Stimulated activated CD8-positive, alpha-beta memory T cell treated with anti-CD3 and anti-CD28 coated beads, Interleukin-2, amount 100 ng/mL, for 1 hour (primary cell): ENCODE measurements at regions not wholly inside any gene's neighbourhood (a gene's known extent, or its start where the extent isn't known, plus 50 kb on each side); places are given as distances from the start of the nearest gene placed in this dataset.

Source experiments
- DNase-seq, 2 donors: peaks; one replicate each; pipeline ENCODE4 v3.0.0-alpha.2; 2020; ENCODE audit warnings: low read depth in 2 of 2

GRCh38 chr2:6724605-6725140 lies 141.0 kb downstream of the CMPK2 start:
- DNase-seq: no peak

DNA sequence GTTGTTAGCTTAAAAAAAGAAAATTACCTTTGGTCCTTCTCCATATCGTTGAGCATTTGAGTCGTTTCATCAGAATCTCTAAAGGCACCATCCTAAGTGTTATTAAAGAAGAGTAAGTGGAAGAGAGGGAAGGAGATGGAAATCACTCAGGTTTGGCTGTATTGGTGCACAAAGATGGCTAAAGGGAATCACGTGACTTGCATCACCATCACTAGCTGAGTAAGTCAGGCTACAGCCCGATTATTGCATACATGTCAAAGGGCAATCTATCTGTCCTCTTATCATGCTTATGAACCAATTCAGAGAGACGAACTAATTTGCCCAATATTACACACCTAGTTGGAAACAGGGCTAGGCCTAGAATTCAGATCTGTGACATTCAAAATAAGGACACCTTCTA lies 137.6 kb downstream of the CMPK2 start:
- no peak for DNase-seq

- DNase-seq: no peak
These were observed 135.7 kb downstream of the CMPK2 start for GRCh38 chr2:6730003-6730402.

DNA sequence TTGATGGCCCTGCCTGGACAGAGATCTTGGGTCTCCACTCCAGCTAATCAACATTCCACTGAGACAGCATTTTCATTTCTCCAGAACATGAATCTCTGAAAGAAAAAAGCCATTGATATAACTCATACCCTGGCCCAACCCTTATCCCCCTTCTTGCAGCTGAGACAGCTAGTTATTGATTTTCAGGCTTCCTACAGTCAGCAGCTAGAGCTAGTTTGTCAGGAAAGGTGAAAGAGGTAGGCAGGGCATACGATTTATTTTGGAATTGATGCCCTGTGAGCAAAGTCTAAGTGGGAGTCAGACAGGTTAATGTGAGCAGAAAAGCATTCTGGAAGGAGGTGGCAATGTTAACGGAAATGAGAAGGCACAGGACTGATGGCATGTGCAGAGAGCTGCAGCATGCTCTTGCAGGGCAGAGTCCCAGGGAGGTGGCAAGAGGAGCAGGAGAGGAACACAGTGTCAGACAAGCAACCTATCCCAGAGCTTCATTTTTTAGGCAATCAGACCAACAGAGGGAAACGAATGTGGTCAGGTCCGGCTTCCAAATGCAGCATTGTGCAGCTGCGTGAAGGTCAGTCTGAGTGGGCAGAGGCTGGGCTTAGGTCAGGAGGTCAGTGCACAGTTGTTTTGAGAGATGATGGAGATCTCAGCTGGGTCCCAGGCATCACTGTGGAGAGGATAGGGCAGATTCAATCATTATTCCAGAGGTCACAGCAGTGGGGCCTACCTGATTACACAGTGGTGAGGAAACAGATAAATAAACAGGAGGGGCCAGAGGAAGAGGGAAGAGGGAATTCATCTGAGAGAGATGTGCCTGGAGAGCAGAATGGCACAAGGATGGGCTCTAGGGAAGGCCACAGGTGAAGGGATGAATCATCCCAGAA lies 134.8 kb downstream of the CMPK2 start:
- no peak for DNase-seq

DNA sequence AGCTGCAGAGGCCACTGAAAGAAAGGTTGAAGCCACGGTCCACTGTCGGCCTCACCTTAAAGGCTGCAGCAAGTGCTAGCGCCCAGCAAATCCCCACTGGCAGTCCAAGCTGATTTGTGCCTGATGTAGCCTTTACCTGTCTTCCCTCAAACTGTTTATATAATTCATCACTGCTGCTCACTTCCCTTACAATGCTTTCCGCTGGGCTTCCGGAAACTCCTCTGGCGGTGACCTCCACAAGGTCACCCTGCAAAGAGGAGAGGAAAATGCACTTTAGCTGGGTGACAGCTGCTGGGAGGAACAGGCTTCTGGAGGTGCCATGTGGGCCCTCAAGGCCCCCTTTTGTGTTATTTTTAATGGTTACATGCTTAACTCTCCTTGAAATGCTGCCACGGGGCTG lies 126.2 kb downstream of the CMPK2 start:
- no peak for DNase-seq

DNA sequence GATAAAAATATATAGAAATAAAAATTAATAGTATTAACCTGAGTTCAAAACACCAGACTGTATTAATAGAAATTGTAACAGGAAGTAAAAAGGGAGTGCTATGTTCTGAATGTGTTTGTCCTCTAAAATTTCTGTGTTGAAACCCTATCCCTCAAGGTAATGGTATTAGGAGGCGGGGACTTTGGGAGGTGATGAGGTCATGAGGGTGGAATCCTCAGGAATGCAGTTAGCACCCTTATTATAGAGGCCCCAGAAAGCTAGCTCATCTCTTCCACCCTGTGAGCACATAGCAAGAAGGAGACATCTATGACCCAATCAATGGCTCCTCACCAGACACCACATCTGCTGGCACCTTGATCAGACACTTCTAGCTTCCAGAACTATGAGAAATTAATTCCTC lies 124.5 kb downstream of the CMPK2 start:
- no peak for DNase-seq

DNA sequence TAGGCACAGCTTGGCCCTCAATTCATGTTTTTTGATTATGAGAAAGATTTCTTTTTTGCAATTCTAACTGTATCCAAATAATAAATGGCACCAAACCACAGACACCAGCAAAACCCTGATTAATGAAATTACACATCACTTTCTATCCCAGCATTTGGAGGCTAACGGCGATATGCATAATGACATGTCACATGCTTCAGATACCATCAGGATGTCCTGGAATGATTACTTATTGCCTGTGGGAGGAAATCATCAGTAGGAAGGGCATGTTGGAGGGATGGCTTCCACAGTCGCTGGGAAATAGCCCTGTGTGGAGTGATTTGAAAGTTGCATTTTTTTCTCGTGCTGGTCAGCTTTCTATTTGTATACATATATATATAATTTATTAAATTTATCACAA lies 121.7 kb downstream of the CMPK2 start:
- no peak for DNase-seq

DNA sequence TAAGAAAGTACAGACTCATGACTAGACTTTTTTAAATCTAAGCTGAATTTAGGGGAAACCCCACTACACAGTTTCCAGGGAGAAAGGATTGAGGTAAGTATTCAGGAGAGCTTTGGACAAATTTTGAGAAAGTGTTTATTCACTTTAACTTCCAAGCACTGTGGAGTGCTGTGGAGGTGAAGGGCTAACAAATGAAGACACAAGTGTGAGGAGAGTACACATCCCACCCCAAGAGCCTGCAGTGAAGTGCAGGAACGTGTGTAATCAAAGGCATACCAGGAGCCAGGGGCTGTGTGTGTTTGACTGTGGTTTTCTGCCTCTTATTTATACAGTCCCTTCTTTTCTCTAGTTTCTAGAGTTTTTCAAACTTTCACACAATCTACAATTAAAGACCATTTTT lies 118.3 kb downstream of the CMPK2 start:
- DNase-seq: no peak

GRCh38 chr2:6748406-6749067 lies 117.2 kb downstream of the CMPK2 start:
- DNase-seq: no peak

- no peak for DNase-seq
These were observed 115.7 kb downstream of the CMPK2 start for GRCh38 chr2:6749962-6750361.

GRCh38 chr2:6750411-6751158 lies 115.1 kb downstream of the CMPK2 start:
- DNase-seq: no peak

- no peak for DNase-seq
These were observed 111.3 kb downstream of the CMPK2 start for GRCh38 chr2:6754419-6754818.

- no peak for DNase-seq
These were observed 110.3 kb downstream of the CMPK2 start for GRCh38 chr2:6755456-6755855.

- no peak for DNase-seq
These were observed 108.5 kb downstream of the CMPK2 start for GRCh38 chr2:6757215-6757614.

- DNase-seq: no peak
These were observed 106.0 kb downstream of the CMPK2 start for GRCh38 chr2:6759689-6760088.

GRCh38 chr2:6760132-6760531 lies 105.6 kb downstream of the CMPK2 start:
- DNase-seq: no peak

DNA sequence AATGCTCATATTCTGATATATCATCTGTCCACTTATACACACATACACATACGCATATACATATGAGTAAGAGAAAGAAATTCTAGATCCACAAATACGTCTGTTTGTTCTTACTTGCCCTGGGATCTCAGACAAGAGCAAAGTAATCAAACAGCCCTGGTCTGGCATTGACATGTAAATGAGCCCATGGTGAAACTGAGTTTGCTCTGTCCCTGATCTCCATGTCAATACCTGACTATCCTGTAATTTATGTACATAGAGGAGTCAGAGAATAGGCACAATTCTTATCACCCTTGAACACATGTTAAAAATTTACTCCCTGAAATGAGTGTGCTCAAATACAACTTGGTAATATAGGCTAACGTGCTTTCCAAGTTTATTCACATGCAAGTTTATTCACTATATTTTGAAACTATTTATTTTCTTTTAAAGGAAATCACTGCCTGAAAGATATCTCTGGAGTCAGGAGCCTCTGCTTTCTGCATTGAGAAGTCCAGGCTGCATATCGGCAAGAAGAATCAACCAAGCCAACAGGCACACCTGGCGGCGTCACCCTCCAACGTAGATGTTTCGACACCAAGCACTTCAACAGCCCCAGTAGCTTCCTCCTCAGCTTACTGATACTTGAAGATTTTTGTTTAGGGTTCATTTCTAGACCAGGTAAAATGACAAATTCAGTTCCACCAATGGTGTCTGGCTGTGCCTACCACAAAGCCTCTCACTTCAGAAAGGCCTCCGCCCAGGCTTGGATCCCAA lies 100.6 kb downstream of the CMPK2 start:
- DNase-seq: no peak

DNA sequence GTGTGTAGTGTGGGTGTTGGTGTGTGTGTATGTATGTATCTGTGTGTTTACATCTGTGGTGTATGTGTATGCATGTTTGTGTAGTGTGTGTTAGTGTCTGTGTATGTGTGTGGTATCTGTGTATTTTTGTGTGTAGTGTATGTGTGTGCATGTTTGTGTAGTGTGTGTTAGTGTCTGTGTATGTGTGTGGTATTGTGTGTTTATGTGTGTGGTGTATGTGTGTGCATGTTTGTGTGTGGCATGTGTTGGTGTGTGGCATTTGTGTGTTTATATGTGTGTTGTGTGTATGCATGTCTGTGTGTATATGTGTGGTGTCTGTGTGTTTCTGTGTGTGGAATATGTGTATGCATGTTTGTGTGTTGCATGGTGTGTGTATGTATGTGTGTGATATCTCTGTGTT lies 96.4 kb downstream of the CMPK2 start:
- no peak for DNase-seq

- DNase-seq: no peak
These were observed 95.7 kb downstream of the CMPK2 start for GRCh38 chr2:6770006-6770405.

- no peak for DNase-seq
These were observed 93.8 kb downstream of the CMPK2 start for GRCh38 chr2:6771634-6772611.
